ENCODE measurements at regions not wholly inside any gene's neighbourhood (a gene's known extent, or its start where the extent isn't known, plus 50 kb on each side); places are given as distances from the start of the nearest gene placed in this dataset.

- TF ChIP-seq HMGXB4 (CRISPR knock-in tag; IDR thresholded peaks at IDR 0.05; ENCODE audit: borderline replicate concordance in 1 of 2, low read depth in 1 of 2) (no peak), MXD4 (CRISPR knock-in tag; IDR thresholded peaks at IDR 0.05) (no peak), NFKBIZ (CRISPR knock-in tag; IDR thresholded peaks at IDR 0.05) (no peak), ZBTB49 (CRISPR knock-in tag; IDR thresholded peaks at IDR 0.05; ENCODE audit: borderline replicate concordance) (no peak), ZNF879 (CRISPR knock-in tag; IDR thresholded peaks at IDR 0.05) (no peak), ZNF720 (CRISPR knock-in tag; IDR thresholded peaks at IDR 0.05) (no peak), SMAD3 (CRISPR knock-in tag; IDR thresholded peaks at IDR 0.05) (no peak), SOX13 (IDR thresholded peaks at IDR 0.05) (no peak), SOX13 (CRISPR knock-in tag; conservative IDR thresholded peaks at IDR 0.05 in 1 of 2, IDR thresholded peaks at IDR 0.05 in 1 of 2) (no peak), ATF4 (CRISPR knock-in tag; IDR thresholded peaks at IDR 0.05) (no peak)
Measured at GRCh38 chr14:97773598-97773997, 976.4 kb downstream of the VRK1 start (continued).

Data from HepG2 (cell line).